ENCODE measurements at regions not wholly inside any gene's neighbourhood (a gene's known extent, or its start where the extent isn't known, plus 50 kb on each side); places are given as distances from the start of the nearest gene placed in this dataset.

DNA sequence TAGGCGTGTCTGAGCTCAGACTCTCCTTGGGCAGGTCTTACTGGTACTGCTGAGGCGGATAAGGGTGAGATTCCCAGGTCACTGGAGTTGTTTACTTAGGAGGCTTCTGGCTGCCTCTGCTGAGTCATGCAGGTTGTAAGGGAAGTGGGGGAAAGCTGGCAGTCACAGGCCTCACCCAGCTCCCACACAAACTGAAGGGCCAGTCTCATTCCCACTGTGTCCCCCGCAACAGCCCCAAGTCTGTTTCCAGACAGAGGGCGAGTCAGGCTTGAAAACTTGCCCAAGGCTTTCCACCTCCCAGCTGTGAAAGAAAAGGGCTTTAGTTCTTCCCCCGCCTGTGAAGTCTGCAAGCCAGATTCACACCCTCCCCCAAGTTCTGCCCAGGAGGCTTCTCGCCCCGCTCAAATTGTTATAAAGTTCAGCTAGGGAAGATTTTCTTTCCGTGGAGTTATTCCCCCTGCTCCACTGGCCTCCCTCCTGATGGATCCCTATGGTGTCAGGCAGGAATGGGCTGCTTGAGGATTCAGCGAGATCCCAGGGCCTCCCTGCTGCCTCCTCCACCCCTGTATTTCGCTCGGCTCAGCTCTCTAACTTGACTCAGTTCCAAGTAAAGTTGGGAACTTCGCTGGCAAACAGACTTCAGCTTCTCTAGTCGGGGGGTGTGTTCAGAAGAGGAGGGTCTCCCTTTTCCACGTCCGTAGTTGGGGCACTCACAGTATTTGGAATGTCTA is 248.6 kb downstream of the NR4A2 start:
- no peak for FAIRE-seq

- no peak for FAIRE-seq
These were observed 252.7 kb downstream of the NR4A2 start for GRCh38 chr2:156079845-156080244.

DNA sequence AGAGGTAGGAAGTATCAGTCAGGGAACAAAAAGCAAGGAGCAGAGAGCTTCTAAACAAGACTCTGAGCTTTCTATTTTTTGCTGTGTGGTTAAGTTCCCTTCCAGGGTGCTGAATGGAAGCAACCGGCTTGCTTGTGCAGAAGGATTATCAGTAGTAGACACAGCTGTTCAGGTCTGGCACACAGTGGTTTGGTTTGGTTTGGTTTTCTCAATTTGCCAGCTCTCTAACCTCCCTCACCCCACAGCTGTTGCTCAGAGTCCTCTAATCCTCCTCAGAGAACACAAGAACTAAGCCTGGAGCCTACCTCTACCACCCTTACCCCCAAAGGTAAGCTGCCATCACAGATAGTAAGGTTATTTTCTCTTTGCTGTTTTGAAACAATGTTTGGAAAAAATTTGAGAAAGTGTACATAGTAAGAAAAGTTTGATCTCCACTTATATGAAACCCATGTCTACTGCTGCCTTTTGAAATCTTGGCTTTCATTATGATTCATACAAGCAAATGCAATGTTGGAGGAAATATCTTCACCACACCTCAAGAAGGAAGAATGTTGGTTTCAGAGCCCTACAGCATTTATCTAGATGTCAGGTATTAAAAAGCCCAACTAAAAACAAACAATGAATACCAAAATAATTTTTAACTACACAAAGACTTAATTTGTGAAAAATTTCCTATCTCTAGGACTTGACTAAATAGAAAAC is 255.3 kb downstream of the NR4A2 start:
- FAIRE-seq = no peak

DNA sequence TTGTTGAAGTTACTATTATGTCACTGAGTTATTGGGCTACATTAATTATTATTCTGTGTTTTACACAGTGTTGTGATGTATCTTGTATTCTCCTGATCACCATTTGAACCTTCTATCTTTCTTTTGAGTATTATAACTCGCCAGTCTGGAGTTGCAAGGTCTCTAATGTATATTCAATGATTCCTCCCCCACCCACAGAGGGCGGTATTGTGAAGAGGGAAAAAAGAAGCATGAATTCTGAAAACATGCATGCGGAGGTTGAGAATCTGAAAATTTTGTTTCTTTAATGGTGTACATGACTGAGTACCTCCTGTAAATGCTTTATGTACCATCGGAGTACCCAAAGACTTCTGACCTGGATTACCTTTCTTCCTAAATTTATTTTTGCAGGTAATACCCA is 266.6 kb downstream of the NR4A2 start:
- no peak for FAIRE-seq

GRCh38 chr2:156064540-156064939 is 268.0 kb downstream of the NR4A2 start:
- no peak for FAIRE-seq

- FAIRE-seq = no peak
These were observed 274.9 kb downstream of the NR4A2 start for GRCh38 chr2:156057647-156058046.

- FAIRE-seq = no peak
These were observed 277.5 kb downstream of the NR4A2 start for GRCh38 chr2:156054983-156055382.

GRCh38 chr2:156046900-156047299 is 285.6 kb downstream of the NR4A2 start:
- FAIRE-seq = no peak

DNA sequence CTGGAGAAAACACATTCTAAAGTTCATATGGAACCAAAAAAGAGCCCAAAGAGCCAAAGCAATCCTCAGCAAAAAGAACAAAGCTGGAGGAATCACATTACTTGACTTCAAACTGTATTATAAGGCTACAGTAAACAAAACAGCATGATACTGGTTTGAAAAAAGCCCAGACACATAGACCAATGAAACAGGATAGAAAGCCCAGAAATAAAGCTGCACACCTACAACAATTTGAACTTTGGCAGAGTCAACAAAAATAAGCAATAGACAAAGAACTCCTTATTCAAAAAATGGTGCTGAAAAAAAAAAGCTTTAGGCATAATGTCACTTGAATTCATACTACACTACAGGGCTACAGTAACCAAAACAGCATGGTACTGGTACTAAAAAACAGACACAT is 289.6 kb downstream of the NR4A2 start:
- FAIRE-seq = no peak

- FAIRE-seq = no peak
These were observed 294.5 kb downstream of the NR4A2 start for GRCh38 chr2:156038021-156038420.

DNA sequence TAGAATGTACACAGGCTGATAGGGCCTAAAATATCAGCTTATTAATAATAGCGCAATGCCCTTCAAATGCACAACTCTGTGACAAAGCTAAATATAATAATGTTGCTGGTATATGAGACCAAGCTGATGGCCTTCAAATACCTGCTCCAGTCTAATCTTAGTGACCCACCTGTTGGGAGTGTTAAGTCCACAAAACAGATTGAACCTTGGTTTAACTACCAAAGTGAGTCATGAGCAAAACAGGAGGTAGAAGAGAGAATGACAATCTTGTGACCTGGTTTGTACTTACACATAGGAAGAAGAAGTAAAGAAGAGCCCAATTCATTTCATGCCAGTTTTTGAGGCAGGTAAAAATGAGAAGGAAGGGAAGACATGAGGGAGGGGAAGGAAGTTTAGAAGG is 295.0 kb downstream of the NR4A2 start:
- FAIRE-seq = no peak

GRCh38 chr2:156031121-156031520 is 301.4 kb downstream of the NR4A2 start:
- no peak for FAIRE-seq

GRCh38 chr2:156023229-156023869 is 309.2 kb downstream of the NR4A2 start:
- no peak for FAIRE-seq

- no peak for FAIRE-seq
These were observed 311.1 kb downstream of the NR4A2 start for GRCh38 chr2:156021146-156022040.

GRCh38 chr2:156019341-156019740 is 313.2 kb downstream of the NR4A2 start:
- FAIRE-seq = no peak

DNA sequence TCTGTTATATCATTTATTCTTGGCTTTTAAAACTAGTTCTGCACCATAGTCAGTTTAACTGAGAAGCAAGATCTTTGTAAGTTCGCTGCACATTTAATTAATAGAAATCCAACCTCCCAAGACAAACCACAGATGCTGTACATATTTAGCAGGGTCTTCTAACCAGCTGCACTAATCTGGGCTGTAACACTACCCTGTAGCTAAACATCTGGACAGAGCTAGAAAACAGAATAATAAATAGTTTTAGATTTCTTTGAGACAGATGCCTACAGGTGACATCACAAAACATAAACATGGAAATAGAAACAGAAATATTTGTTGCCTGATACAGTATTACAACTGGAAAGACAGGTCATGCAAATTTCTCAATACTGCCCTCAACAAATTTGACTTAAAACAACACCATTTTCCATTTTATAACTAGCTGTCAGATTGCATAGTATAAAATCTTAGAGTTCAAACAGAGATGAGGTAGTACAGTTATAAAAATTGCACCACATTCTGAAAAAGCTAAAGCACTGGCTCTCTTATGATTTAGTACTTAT is 315.1 kb downstream of the NR4A2 start:
- no peak for FAIRE-seq

DNA sequence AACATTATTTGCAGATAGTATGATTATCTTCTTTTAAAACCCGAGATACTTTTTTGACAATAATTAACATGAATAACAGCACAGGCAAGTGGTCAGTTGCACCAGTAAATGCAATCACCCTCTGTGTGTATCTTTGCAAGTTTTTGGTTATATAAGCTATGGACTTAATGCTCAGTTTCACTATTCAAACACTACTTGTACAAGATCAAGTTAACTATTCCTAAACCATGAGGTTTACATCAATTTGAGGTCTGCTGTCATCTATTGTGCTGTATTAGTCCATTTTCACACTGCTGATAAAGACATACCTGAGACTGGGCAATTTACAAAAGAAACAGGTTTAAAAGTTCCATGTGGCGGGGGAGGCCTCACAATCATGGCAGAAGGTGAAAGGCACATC is 323.2 kb downstream of the NR4A2 start:
- FAIRE-seq = no peak

DNA sequence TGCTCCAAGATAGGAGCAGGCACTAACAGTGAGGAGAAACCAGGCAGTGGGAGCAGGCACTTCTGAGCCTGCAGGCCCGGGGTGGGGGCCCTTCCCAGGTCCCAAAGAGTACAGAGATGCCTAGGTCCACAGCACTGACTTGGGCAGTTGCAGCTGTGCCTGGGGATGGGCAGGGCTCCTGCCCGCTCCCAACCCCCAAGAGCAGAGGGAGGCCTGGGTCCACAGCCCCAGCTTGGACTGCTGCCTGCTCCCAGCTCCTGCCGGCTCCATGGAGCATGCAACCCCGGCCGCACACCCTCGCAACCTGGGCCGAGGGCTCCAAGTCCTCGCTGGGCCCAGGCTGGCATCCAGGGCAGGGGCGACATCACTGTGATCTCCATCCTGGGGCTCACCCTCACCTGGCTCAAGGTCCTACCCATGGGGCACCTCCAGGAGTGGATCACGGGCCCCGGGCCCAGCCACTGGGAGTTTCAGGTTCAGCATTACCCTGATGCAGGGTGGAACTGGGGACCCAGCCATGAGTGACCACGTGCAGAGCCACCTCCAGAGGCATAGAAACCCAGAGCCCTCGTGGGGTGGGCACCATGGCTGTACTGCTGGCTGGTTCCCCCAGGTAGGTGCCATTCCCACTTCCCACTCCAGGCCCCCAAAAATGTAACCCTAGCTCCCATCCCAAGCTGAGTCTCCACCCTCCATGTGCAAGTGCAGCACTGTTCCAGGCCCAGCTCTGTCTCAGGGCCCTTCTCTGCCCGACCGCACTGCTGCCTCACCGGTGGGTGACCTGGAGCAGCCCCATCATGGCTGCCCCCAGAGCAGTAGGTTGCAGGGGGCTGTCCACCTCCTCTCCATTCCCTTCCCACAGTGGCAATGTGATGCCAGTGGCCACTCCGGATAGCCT is 325.6 kb downstream of the NR4A2 start:
- FAIRE-seq = no peak

GRCh38 chr2:156005999-156006712 is 326.4 kb downstream of the NR4A2 start:
- FAIRE-seq = no peak

- no peak for FAIRE-seq
These were observed 327.0 kb downstream of the NR4A2 start for GRCh38 chr2:156005531-156005930.

GRCh38 chr2:156004459-156004858 is 328.1 kb downstream of the NR4A2 start:
- FAIRE-seq = no peak

All from endometrium (tissue), 2 donors.